PC-3 (cell line): ENCODE measurements at regions not wholly inside any gene's neighbourhood (a gene's known extent, or its start where the extent isn't known, plus 50 kb on each side); places are given as distances from the start of the nearest gene placed in this dataset.
A peak's percentile ranks its signal among the peaks of the same experiment; 100 is the strongest.

Experiments
- ATAC-seq: fragments of 200-7000 bp; cut with Tn5 transposase; 2 replicates; pipeline ENCODE4 v1.9.1; 2020; ENCODE audit warnings: mild to moderate bottlenecking, moderate library complexity
- BruUV-seq: library from RNA; stranded (reverse); fragments of 400-500 nt; replicated peaks from 2 replicates; lab custom pipeline; 2021; lab: Mats Ljungman, UMichigan
- CTCF ChIA-PET: fragments of 300-600 bp; sonication (Branson Sonifier 250); formaldehyde crosslinking; loops from one replicate; lab custom pipeline; 2022; ENCODE audit warnings: antibody characterized with exemption; lab: Charles Lee
- POLR2A ChIA-PET: fragments of 300-600 bp; sonication (Branson Sonifier 250); formaldehyde crosslinking; loops from one replicate; lab custom pipeline; 2022; ENCODE audit warnings: antibody characterized with exemption; ENCODE audit not compliant: unreplicated experiment; lab: Charles Lee
- DNase-seq: peaks from one replicate; pipeline ENCODE4 v3.0.0-alpha.2; 2015
- H2AFZ ChIP-seq: fragments of 300-600 bp; sonication (generic); 2 replicates; pipeline ENCODE4 v1.6.0; 2016; ENCODE audit warnings: antibody characterized with exemption, low read length
- H3F3A ChIP-seq: fragments of 300-600 bp; sonication (generic); one replicate; pipeline ENCODE4 v1.6.0; 2017; ENCODE audit warnings: antibody characterized with exemption, low read length, control low read depth, mild to moderate bottlenecking; ENCODE audit not compliant: unreplicated experiment
- H3K27ac ChIP-seq: fragments of 300-600 bp; sonication (generic); 2 replicates; pipeline ENCODE4 v1.5.1; 2016; ENCODE audit warnings: mild to moderate bottlenecking, low read length
- H3K27me3 ChIP-seq: fragments of 300-600 bp; sonication (generic); 2 replicates; pipeline ENCODE4 v1.6.1; 2016; ENCODE audit warnings: low read length, mixed read lengths
- H3K36me3 ChIP-seq: fragments of 300-600 bp; sonication (generic); 2 replicates; pipeline ENCODE4 v1.6.1; 2016; ENCODE audit warnings: low read depth, mixed run types, low read length, mixed read lengths
- H3K4me1 ChIP-seq: fragments of 300-600 bp; sonication (generic); 2 replicates; pipeline ENCODE4 v1.5.1; 2016; ENCODE audit warnings: low read length; ENCODE audit not compliant: insufficient read depth
- H3K4me2 ChIP-seq: fragments of 300-600 bp; sonication (generic); 2 replicates; pipeline ENCODE4 v1.6.0; 2016; ENCODE audit warnings: low read length
- H3K4me3 ChIP-seq: fragments of 300-600 bp; sonication (generic); 2 replicates; pipeline ENCODE4 v1.5.1; 2016; ENCODE audit warnings: mild to moderate bottlenecking, low read length, mixed read lengths
- H3K79me2 ChIP-seq: fragments of 300-600 bp; sonication (generic); 2 replicates; pipeline ENCODE4 v1.6.1; 2017; ENCODE audit warnings: low read length, mixed read lengths
- H3K9ac ChIP-seq: fragments of 300-600 bp; sonication (generic); 2 replicates; pipeline ENCODE4 v1.6.0; 2016; ENCODE audit warnings: mild to moderate bottlenecking, low read length
- H3K9me2 ChIP-seq: fragments of 300-600 bp; sonication (generic); replicated peaks from 2 replicates; pipeline ENCODE4 v1.6.1; 2016; ENCODE audit warnings: mixed run types, low read length, mixed read lengths
- H3K9me3 ChIP-seq: fragments of 300-600 bp; sonication (generic); 2 replicates; pipeline ENCODE4 v1.6.1; 2016; ENCODE audit warnings: low read length, mixed read lengths
- H4K20me1 ChIP-seq: fragments of 300-600 bp; sonication (generic); 2 replicates; pipeline ENCODE4 v1.6.1; 2016; ENCODE audit warnings: low read length, mixed read lengths
- CTCF ChIP-seq: fragments of 300-600 bp; sonication (generic); conservative IDR thresholded peaks from 2 replicates; pipeline ENCODE4 v1.5.1; 2017; ENCODE audit warnings: antibody characterized with exemption, low read depth, mild to moderate bottlenecking, low read length
- EZH2 ChIP-seq: fragments of 300-600 bp; sonication (generic); IDR thresholded peaks from one replicate; pipeline ENCODE4 v1.6.1; 2017; ENCODE audit warnings: antibody characterized with exemption, mild to moderate bottlenecking, low read length; ENCODE audit not compliant: unreplicated experiment
- EZH2phosphoT487 ChIP-seq: fragments of 300-600 bp; sonication (generic); IDR thresholded peaks from 2 replicates; pipeline ENCODE4 v1.6.1; 2018; ENCODE audit warnings: mild to moderate bottlenecking, antibody characterized with exemption, low read length, borderline replicate concordance
- intact Hi-C: fragments of 100-400 bp; cut with micrococcal nuclease; formaldehyde crosslinking; loops from 2 replicates; pipeline ENCODE4 v1.9.0; 2023

GRCh38 chr3:31295150-31295765, 237.5 kb upstream of the STT3B start:
- POLR2A ChIA-PET: no interaction called here
- no peak overlapping the region for H2AFZ ChIP-seq

GRCh38 chr3:31297726-31298298, 234.9 kb upstream of the STT3B start:
- Histone ChIP-seq H3K4me1 (peaks cover 16% of the 10 kb centered on the region), H3K4me3 (no peak overlapping the region), H3K9ac (no peak overlapping the region), H4K20me1 (no peaks in the 10 kb centered on the region), H3F3A (no peaks in the 10 kb centered on the region), H3K79me2 (no peaks in the 10 kb centered on the region), H3K4me2 (no peak overlapping the region), H3K27me3 (no peaks in the 10 kb centered on the region), H2AFZ (no peak overlapping the region), H3K9me2 (no peaks in the 10 kb centered on the region), H3K27ac (no peak overlapping the region), H3K36me3 (no peaks in the 10 kb centered on the region), H3K9me3 (no peaks in the 10 kb centered on the region)
- ChIA-PET POLR2A (interaction anchor here (0.7 kb wide), 1 partner anchor 9 kb away, joined by 3 read pairs; no protein-coding TSS in a partner anchor), CTCF (no interaction called here)
- DNase-seq (no peak), ATAC-seq (no peak)
- intact Hi-C loops: no loop called here
- no TSS peak for BruUV-seq
- TF ChIP-seq EZH2 (no peak), CTCF (no peak), EZH2phosphoT487 (no peak)

More at GRCh38 chr3:31295150-31295765, 237.5 kb upstream of the STT3B start:
- no peaks in the 10 kb centered on the region for H3K27me3 ChIP-seq
- H3K4me2 ChIP-seq: no peak overlapping the region
- H3K79me2 ChIP-seq: no peaks in the 10 kb centered on the region
- H3K9me2 ChIP-seq: no peaks in the 10 kb centered on the region
- H3K36me3 ChIP-seq: no peaks in the 10 kb centered on the region
- ATAC-seq (no peak), DNase-seq (no peak)
- H3K9ac ChIP-seq: no peak overlapping the region
- H3K4me1 ChIP-seq: peaks cover 35% of the 10 kb centered on the region
- no peak overlapping the region for H3K4me3 ChIP-seq
- intact Hi-C loops: no loop called here
- no peaks in the 10 kb centered on the region for H3F3A ChIP-seq
- no peak for TF ChIP-seq EZH2phosphoT487
- H4K20me1 ChIP-seq: no peaks in the 10 kb centered on the region
- BruUV-seq: no TSS peak
- H3K27ac ChIP-seq: no peak overlapping the region
- CTCF ChIA-PET: no interaction called here
- H3K9me3 ChIP-seq: no peaks in the 10 kb centered on the region

- intact Hi-C loops: no loop called here
- no peaks in the 10 kb centered on the region for H3K9me3 ChIP-seq
- no peaks in the 10 kb centered on the region for H3F3A ChIP-seq
- ChIA-PET POLR2A (no interaction called here), CTCF (no interaction called here)
- H3K79me2 ChIP-seq: no peaks in the 10 kb centered on the region
- ATAC-seq (peak; percentile 51; the same call in 1 of the 2 replicates), DNase-seq (peak; percentile 69)
- no peak overlapping the region for H2AFZ ChIP-seq
- H3K9me2 ChIP-seq: no peaks in the 10 kb centered on the region
- H3K4me3 ChIP-seq: no peak overlapping the region
- no peak overlapping the region for H3K4me2 ChIP-seq
- BruUV-seq: no TSS peak
- no peaks in the 10 kb centered on the region for H3K27me3 ChIP-seq
- H3K36me3 ChIP-seq: no peaks in the 10 kb centered on the region
- H4K20me1 ChIP-seq: no peaks in the 10 kb centered on the region
- no peak overlapping the region for H3K9ac ChIP-seq
- H3K27ac ChIP-seq: no peak overlapping the region
- TF ChIP-seq CTCF (no peak), EZH2 (no peak), EZH2phosphoT487 (no peak)
- H3K4me1 ChIP-seq: peaks cover 6% of the 10 kb centered on the region
Measured at GRCh38 chr3:31300456-31301443, 232.0 kb upstream of the STT3B start.
